Activated CD4-positive, alpha-beta memory T cell treated with anti-CD3 and anti-CD28 coated beads for 36 hours (primary cell): ENCODE measurements at regions not wholly inside any gene's neighbourhood (a gene's known extent, or its start where the extent isn't known, plus 50 kb on each side); places are given as distances from the start of the nearest gene placed in this dataset.

Source experiments
- CTCF ChIA-PET: fragments of 350-600 bp; sonication (Branson Sonifier 250); formaldehyde crosslinking; loops from one replicate; lab custom pipeline; 2021; ENCODE audit warnings: antibody characterized with exemption, inconsistent platforms; lab: Charles Lee
- POLR2A ChIA-PET: fragments of 350-600 bp; sonication (Branson Sonifier 250); formaldehyde crosslinking; loops from one replicate; lab custom pipeline; 2021; ENCODE audit warnings: antibody characterized with exemption; lab: Charles Lee
- DNase-seq: peaks from one replicate; pipeline ENCODE4 v3.0.0-alpha.2; 2020
- H3K27ac Mint-ChIP-seq: one replicate; pipeline ENCODE4 v1.8.0; 2021; ENCODE audit warnings: mixed read lengths
- H3K27me3 Mint-ChIP-seq: one replicate; pipeline ENCODE4 v1.8.0; 2021; ENCODE audit warnings: mixed read lengths
- H3K36me3 Mint-ChIP-seq: one replicate; pipeline ENCODE4 v1.8.0; 2021; ENCODE audit warnings: mixed read lengths
- H3K4me1 Mint-ChIP-seq: one replicate; pipeline ENCODE4 v1.8.0; 2021; ENCODE audit warnings: low read depth, mixed read lengths
- H3K4me3 Mint-ChIP-seq: one replicate; pipeline ENCODE4 v1.8.0; 2021; ENCODE audit warnings: mild to moderate bottlenecking, mixed read lengths
- H3K9me3 Mint-ChIP-seq: one replicate; pipeline ENCODE4 v1.8.0; 2021; ENCODE audit warnings: mixed read lengths
- intact Hi-C: fragments of 100-400 bp; cut with micrococcal nuclease; formaldehyde crosslinking; loops from one replicate; pipeline ENCODE4 v1.15.1; 2023

- no peaks in the 10 kb centered on the region for H3K36me3 Mint-ChIP-seq
- intact Hi-C loops, result no loop called here
- CTCF ChIA-PET, result interaction anchor here (1.7 kb wide), 1 partner anchor 143 kb away, joined by 4 read pairs; no protein-coding TSS in a partner anchor
- no peaks in the 10 kb centered on the region for H3K4me1 Mint-ChIP-seq
- POLR2A ChIA-PET, result no interaction called here
- no peak overlapping the region for H3K4me3 Mint-ChIP-seq
- H3K27ac Mint-ChIP-seq, result no peak overlapping the region
- H3K27me3 Mint-ChIP-seq, result no peaks in the 10 kb centered on the region
- H3K9me3 Mint-ChIP-seq, result no peaks in the 10 kb centered on the region
- DNase-seq, result no peak
These were observed 122.7 kb upstream of the APC start for GRCh38 chr5:112614986-112615385.

GRCh38 chr5:112616812-112617547, 120.7 kb upstream of the APC start:
- CTCF ChIA-PET, result no interaction called here
- Mint-ChIP-seq H3K4me3 (no peak overlapping the region), H3K27ac (no peak overlapping the region), H3K27me3 (peaks cover 3% of the 10 kb centered on the region), H3K9me3 (no peaks in the 10 kb centered on the region), H3K36me3 (no peaks in the 10 kb centered on the region), H3K4me1 (no peaks in the 10 kb centered on the region)
- intact Hi-C loops, result no loop called here
- POLR2A ChIA-PET, result no interaction called here
- DNase-seq, result no peak

GRCh38 chr5:112625246-112625645, 112.4 kb upstream of the APC start:
- no peaks in the 10 kb centered on the region for H3K4me1 Mint-ChIP-seq
- H3K4me3 Mint-ChIP-seq, result no peak overlapping the region
- H3K36me3 Mint-ChIP-seq, result no peaks in the 10 kb centered on the region
- POLR2A ChIA-PET, result no interaction called here
- CTCF ChIA-PET, result interaction anchor here (0.8 kb wide), 1 partner anchor 73 kb away, joined by 3 read pairs; no protein-coding TSS in a partner anchor
- peaks cover 20% of the 10 kb centered on the region for H3K27me3 Mint-ChIP-seq
- intact Hi-C loops, result no loop called here
- no peak overlapping the region for H3K27ac Mint-ChIP-seq
- DNase-seq, result no peak
- no peaks in the 10 kb centered on the region for H3K9me3 Mint-ChIP-seq

GRCh38 chr5:112625689-112626438, 111.8 kb upstream of the APC start:
- CTCF ChIA-PET, result interaction anchor here (0.6 kb wide), 1 partner anchor 223 kb away, joined by 3 read pairs; no protein-coding TSS in a partner anchor
- H3K4me3 Mint-ChIP-seq, result no peak overlapping the region
- no peak overlapping the region for H3K27ac Mint-ChIP-seq
- H3K36me3 Mint-ChIP-seq, result no peaks in the 10 kb centered on the region
- DNase-seq, result no peak
- POLR2A ChIA-PET, result no interaction called here
- H3K27me3 Mint-ChIP-seq, result peaks cover 24% of the 10 kb centered on the region
- H3K4me1 Mint-ChIP-seq, result no peaks in the 10 kb centered on the region
- intact Hi-C loops, result no loop called here
- no peaks in the 10 kb centered on the region for H3K9me3 Mint-ChIP-seq

GRCh38 chr5:112626715-112627114, 111.0 kb upstream of the APC start:
- CTCF ChIA-PET, result interaction anchor here (0.6 kb wide), 1 partner anchor 224 kb away, joined by 3 read pairs; no protein-coding TSS in a partner anchor
- no peak for DNase-seq
- Mint-ChIP-seq H3K4me3 (no peak overlapping the region), H3K4me1 (no peaks in the 10 kb centered on the region), H3K36me3 (no peaks in the 10 kb centered on the region), H3K9me3 (peaks cover under 1% of the 10 kb centered on the region), H3K27me3 (peaks cover 26% of the 10 kb centered on the region), H3K27ac (no peak overlapping the region)
- POLR2A ChIA-PET, result no interaction called here
- intact Hi-C loops, result no loop called here

- Mint-ChIP-seq H3K4me3 (no peak overlapping the region), H3K36me3 (peaks cover 6% of the 10 kb centered on the region), H3K27me3 (peaks cover 28% of the 10 kb centered on the region), H3K27ac (no peak overlapping the region), H3K4me1 (no peaks in the 10 kb centered on the region), H3K9me3 (peaks cover 14% of the 10 kb centered on the region)
- CTCF ChIA-PET, result no interaction called here
- POLR2A ChIA-PET, result no interaction called here
- intact Hi-C loops, result no loop called here
- DNase-seq, result no peak
These were observed 109.3 kb upstream of the APC start for GRCh38 chr5:112628214-112628980.

- H3K4me1 Mint-ChIP-seq, result no peaks in the 10 kb centered on the region
- no peak overlapping the region for H3K27ac Mint-ChIP-seq
- intact Hi-C loops, result no loop called here
- peaks cover 6% of the 10 kb centered on the region for H3K36me3 Mint-ChIP-seq
- no peak for DNase-seq
- no peak overlapping the region for H3K4me3 Mint-ChIP-seq
- ChIA-PET CTCF (no interaction called here), POLR2A (no interaction called here)
- H3K9me3 Mint-ChIP-seq, result peaks cover 14% of the 10 kb centered on the region
- H3K27me3 Mint-ChIP-seq, result peaks cover 18% of the 10 kb centered on the region
These were observed 107.3 kb upstream of the APC start for GRCh38 chr5:112630246-112631009.

GRCh38 chr5:112634166-112634565, 103.5 kb upstream of the APC start:
- ChIA-PET POLR2A (no interaction called here), CTCF (no interaction called here)
- peaks cover 14% of the 10 kb centered on the region for H3K9me3 Mint-ChIP-seq
- H3K27me3 Mint-ChIP-seq, result peaks cover 16% of the 10 kb centered on the region
- intact Hi-C loops, result no loop called here
- H3K4me1 Mint-ChIP-seq, result no peaks in the 10 kb centered on the region
- H3K27ac Mint-ChIP-seq, result no peak overlapping the region
- peaks cover 6% of the 10 kb centered on the region for H3K36me3 Mint-ChIP-seq
- no peak overlapping the region for H3K4me3 Mint-ChIP-seq
- no peak for DNase-seq

- peaks cover 16% of the 10 kb centered on the region for H3K27me3 Mint-ChIP-seq
- H3K4me3 Mint-ChIP-seq, result no peak overlapping the region
- peaks cover 6% of the 10 kb centered on the region for H3K36me3 Mint-ChIP-seq
- H3K4me1 Mint-ChIP-seq, result no peaks in the 10 kb centered on the region
- H3K9me3 Mint-ChIP-seq, result peaks cover 14% of the 10 kb centered on the region
- no peak overlapping the region for H3K27ac Mint-ChIP-seq
- POLR2A ChIA-PET, result no interaction called here
- DNase-seq, result no peak
- intact Hi-C loops, result no loop called here
- CTCF ChIA-PET, result no interaction called here
These were observed 102.9 kb upstream of the APC start for GRCh38 chr5:112634796-112635195.

- ChIA-PET POLR2A (no interaction called here), CTCF (no interaction called here)
- DNase-seq, result no peak
- Mint-ChIP-seq H3K4me1 (no peaks in the 10 kb centered on the region), H3K9me3 (peaks cover 14% of the 10 kb centered on the region), H3K4me3 (no peak overlapping the region), H3K27ac (no peak overlapping the region), H3K36me3 (peaks cover 6% of the 10 kb centered on the region), H3K27me3 (peaks cover 15% of the 10 kb centered on the region)
- intact Hi-C loops, result no loop called here
These were observed 102.4 kb upstream of the APC start for GRCh38 chr5:112635276-112635675.

- Mint-ChIP-seq H3K27me3 (peaks cover 9% of the 10 kb centered on the region), H3K4me3 (no peak overlapping the region), H3K4me1 (no peaks in the 10 kb centered on the region), H3K27ac (no peak overlapping the region), H3K9me3 (peaks cover 14% of the 10 kb centered on the region), H3K36me3 (peaks cover 6% of the 10 kb centered on the region)
- POLR2A ChIA-PET, result no interaction called here
- intact Hi-C loops, result no loop called here
- CTCF ChIA-PET, result no interaction called here
- DNase-seq, result no peak
These were observed 101.6 kb upstream of the APC start for GRCh38 chr5:112635771-112636731.
